ENCODE measurements at regions not wholly inside any gene's neighbourhood (a gene's known extent, or its start where the extent isn't known, plus 50 kb on each side); places are given as distances from the start of the nearest gene placed in this dataset.
"Not testable (repeated sequence)": the region's sequence is repeated elsewhere in the genome, so short reads cannot be mapped to it uniquely, and the experiment has no call there.

DNA sequence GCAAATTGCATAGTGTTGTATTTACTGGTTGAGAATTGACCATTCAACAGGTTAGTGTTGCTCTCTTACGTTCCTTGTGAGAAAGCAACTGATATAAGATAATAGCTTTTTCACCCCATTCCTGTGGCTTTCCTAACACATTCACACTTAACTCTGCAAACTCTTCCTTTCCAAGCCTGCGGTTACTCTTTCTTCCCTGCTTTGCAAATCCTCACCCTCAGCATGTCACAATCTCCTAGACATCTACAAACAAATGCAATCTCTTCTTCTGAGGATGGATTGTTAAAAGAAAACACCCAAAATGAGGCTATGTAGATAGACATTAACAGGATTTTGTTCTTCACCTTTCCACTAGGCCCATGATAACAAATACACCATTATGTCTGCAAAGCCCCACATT, 771.7 kb upstream of the PCDH7 start:
- no peak for DNase-seq (ENCODE audit: low spot score)

DNA sequence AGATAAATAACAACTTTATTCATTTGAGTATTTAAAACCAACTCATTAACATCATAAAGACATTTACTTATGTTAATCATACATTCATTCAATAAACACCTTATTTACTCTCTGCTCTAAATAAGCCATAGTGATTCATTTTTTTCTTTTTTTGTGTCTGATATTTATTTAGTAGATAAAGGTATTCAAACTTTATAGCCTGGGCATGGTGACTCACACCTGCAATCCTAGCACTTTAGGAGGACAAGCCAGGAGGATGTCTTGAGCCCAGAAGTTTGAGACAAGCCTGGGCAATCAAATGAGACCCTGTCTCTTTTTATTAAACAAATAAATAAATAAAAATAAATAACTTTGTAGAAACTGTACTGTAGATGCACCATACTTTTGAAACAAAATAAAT, 771.3 kb upstream of the PCDH7 start:
- no peak for DNase-seq (ENCODE audit: low spot score)

DNA sequence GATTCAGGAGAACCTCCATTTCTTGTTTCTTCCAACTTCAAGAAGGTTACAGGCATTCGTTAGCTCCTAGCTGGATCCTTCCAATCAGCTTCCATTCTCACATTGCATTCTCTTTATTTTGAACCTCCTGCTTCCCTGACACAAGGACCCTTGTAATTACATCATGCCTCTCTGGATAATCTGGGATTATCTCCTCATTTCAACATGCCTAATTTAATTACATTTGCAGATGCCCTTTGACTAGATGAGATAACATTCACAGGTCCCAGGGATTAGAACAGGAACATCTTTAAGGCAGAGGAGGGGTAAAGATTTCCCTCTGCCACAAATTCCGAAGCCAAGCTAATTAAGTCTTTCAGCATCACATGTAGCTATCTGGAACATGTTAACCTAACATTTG, 753.8 kb upstream of the PCDH7 start:
- no peak for DNase-seq (ENCODE audit: low spot score)

DNA sequence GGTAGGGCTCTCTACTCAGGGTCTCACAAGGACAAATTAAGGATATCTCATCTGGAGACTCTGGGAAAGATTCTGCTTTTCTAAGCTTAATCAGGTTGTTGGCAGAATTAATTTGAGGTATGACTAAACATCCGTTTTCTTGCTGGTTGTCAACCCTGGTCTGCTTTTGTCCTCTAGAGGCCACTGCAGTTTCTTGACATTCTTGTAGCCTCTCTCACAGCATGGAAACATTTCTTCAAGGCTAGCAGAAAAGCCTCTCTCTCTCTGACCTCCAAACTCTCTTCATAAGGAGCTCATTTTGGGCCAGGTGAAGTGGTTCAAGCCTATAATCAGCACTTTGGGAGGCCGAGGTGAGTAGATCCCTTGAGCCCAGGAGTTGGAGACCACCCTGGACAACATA, 749.5 kb upstream of the PCDH7 start:
- no peak for DNase-seq (ENCODE audit: low spot score)

DNA sequence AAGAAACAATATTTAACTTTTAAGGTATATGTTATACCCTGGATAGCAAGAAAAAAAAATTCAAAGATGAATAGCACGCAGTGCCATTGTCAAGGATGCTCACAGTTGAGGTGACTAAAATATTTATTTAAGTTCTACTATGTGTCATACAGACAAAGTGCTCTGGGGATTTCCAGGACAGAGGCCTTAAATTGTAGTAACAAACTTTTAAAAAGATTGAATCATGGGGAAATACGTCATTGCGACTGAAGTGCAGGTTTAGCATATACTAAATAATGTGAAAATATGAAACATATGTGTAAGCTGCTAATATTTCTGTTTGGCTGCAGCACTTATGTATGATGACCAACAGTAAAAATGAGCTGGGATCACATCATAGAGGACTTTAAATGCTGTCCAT, 748.0 kb upstream of the PCDH7 start:
- no peak for DNase-seq (ENCODE audit: low spot score)

DNA sequence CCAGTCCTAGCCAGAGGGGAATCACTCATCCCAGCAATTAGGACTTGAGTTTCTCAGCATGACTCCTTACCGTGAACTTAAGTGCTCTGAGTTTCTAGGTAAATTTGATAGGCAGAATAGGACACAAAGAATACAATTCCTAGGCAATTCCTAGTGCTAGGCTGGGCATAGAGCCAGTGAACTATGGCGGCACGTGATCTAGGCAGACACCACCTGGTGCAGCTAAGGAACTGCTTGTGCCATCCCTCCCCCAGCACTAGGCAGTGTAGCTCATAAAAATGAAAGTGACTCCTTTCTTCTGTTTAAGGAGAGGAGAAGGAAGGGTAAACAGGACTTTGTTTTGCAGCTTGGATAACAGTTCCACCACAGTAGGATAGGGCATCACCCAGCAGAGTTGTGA, 736.3 kb upstream of the PCDH7 start:
- no peak for DNase-seq (ENCODE audit: low spot score)

DNA sequence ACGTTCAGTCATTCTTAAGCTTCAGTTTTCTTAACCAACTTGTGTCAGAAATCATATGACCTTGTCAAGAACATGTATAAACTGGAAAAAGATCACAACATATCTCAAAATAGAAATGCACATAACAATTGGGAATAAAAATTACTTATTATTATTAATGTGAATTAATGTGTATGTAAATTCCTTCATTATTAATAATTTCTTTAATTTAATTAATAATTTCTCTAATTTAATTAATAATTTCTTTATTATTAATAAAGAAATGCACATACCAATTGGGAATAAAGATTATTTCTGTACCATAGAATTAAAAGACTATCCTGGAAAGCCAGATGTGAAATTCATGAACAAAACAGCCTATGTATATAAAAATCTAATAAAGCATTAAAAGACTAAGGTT, 718.5 kb upstream of the PCDH7 start:
- DNase-seq (ENCODE audit: low spot score) = no peak

DNA sequence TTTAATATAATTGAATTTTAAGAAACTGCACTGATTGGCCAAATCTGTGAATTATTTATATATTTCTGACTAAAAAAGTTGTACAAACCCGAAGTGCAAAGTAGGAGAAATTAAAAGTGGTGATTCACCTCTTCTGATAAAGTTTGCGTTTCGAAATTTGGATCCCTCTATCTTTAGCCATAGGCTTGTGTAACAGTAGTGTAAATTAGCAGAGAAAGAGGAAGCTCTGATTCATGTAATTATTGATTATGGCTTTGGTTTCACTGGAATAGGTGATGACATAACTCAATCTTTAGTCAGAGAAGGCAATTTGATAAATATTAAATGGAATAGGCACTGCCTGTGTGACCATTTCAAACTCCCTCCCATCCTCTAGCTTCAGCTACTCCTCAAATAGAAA, 717.8 kb upstream of the PCDH7 start:
- no peak for DNase-seq (ENCODE audit: low spot score)

DNA sequence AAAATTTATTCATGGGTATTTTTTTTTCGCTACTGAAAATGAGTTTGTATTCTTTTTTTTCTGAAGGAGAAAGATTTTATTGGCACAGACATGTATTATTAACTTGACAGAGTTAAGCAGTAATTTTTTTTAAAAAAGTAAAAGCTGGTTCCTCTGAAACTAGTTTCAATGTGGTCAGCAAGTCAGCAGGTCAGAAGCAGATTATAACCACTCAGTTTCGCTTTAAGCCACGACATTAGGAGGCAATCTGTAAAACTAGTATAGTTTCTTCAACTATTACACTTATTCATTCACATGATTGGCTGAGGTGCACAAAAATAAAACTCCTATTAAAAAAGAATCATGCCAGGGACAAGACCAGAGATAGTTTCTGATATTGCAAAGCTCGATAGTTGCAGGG, 714.2 kb upstream of the PCDH7 start:
- no peak for DNase-seq (ENCODE audit: low spot score)

DNA sequence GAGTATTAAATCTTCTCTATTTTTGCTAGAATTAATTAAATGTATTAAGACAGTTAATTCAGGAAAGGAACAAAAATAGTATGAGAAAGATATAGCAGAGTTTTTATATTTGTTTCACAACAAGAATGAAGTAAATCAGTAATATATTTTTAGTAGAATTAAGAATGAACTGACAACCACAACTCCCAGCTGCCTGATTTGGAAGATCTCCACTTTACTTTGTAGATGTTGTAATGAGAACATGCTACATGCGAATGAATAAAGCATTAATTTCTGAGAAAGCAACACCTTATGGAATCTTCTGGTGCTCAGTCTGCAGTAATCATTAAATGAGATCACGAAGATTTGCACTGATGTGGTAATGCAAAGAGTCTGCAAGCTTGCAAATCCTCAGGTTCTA, 695.6 kb upstream of the PCDH7 start:
- no peak for DNase-seq (ENCODE audit: low spot score)

DNA sequence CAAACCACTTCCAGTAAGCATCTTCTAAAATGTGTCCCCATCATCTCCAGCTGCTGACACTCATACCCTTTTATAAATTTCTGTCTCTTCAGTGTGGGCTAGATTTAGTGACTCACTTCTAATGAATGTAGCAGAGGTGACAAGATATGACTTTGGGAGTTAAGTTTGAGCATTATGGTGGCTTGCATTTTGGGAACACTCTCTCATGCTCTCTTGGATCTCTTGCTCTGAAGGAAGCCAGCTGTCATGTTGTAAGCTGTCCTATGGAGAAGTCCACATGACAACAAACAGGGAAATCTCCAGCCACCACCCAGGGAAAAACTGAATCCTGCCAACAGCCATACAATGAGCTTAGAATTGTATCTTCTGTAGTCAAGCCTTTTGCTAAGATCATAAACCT, 691.3 kb upstream of the PCDH7 start:
- no peak for DNase-seq (ENCODE audit: low spot score)

DNA sequence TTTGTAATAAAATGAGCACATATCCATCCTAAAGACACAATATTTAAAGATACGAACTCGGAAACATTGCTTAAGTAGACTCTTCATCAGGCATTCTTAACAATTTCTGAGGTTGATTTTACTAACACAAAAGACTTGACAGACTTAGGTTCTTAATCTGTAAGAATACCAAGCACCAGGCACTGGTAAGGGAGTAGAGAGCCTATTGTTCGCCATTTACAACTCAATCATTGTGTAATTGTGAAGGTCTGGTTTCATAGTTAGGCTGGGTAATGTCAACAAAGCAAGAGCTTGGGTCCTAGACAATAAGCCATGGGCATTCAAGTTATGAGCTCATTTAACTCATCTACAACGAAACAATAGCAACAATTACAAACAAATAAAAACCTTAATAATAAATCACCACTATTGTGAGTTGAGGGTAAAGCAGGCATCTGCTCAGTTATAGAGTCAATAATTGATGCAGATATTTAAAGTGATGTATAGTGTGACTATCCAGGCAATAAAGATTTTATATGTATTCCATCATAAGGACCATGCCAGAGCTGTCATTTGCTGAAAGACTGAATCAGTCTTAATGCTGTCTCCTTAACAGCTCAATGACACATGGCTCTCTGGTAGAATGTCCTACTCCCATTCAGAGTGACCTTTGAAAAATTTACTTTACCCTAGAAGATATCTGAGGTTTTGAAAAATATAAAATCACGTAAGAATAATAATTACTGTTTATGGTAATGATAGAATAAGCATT, 664.0 kb upstream of the PCDH7 start:
- no peak for DNase-seq (ENCODE audit: low spot score)

DNA sequence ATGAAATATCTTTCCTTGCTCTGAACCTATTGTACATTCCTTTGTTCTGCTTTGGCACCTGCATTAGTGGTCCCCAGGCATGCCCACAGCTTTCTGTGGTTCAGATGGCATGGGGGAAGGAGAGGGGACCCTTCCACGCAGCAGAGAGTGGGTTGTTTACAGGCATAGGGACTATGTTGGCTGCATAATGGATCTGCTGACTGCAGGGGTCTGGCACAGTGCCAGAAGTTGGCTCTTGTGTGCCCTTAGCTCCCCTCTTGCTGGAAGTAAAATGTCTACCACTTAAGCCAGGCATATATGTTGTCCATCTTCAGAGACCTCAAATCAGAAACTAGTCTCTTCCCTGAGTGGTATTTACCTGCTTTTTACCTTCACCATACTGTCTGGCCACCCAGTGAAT, 651.9 kb upstream of the PCDH7 start:
- DNase-seq (ENCODE audit: low spot score) = no peak

DNA sequence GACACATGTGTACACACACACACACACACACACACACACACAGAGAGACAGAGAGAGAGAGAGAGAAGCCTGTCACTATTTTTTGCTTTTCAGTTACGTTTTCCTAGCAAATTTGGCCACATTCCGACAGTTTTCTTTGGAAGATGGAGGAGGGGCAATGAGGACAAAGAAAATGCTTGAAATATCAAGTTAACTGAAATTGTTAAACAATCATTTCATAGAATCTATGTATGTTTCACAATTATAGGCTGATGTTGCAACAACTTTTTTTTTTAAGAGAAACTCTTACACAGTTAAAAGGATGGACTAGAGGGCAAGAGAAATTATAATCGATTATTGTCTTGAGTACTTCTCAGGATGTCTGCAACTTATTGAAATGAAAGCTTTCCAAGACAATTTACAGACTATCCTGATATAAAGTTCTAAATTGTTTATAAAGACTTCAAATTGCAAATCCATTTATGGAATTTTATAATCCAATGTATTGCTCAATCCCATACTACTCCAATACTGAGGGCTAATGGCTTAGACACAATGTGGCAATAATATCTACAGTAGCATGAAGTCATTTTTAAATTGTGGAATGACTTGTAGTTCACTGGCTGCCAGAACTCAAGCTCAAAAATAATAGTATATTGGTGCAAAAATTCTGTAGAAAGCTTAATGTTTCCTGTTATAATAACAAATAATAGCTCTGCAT, 647.0 kb upstream of the PCDH7 start:
- DNase-seq (ENCODE audit: low spot score) = no peak

DNA sequence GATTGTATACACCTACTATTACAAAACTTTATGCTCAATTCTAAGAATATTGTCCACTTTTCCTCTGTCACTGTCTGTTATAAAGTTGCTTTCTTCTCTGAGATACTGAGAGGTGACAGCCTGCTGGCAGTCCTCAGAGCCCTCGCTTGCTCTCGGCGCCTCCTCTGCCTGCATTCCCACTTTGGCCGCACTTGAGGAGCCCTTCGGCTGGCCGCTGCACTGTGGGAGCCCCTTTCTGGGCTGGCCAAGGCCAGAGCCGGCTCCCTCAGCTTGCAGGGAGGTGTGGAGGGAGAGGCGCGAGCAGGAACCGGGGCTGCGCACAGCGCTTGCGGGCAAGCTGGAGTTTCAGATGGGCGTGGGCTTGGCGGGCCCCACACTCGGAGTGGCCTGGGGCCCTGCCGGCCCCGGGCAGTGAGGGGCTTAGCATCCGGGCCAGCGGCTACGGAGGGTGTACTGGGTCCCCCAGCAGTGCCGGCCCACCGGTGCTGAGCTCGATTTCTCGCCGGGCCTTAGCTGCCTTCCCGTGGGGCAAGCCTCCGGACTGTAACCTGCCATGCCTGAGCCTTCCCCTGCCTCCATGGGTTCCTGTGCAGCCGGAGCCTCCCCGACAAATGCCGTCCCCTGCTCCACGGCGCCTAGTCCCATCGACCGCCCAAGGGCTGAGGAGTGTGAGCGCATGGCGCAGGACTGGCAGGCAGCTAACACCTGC, 627.6 kb upstream of the PCDH7 start:
- DNase-seq (ENCODE audit: low spot score) = not testable (repeated sequence)

DNA sequence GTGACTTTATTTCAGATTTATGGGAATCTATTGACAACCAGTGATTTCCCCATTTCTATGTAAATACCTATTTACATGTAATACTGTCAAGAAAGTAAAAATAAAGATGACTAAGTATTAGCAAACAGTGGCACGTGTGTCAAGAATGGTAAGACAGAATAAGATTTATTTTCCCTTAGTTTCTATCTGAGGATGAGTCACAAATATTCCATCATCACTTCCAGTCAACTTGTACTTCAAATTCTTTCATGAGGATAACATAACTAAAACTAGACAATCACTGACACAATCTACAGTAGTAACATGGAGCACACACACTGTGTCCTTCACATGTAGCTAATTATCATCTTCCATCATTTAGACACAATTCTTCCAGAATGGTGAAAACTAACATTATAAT, 625.3 kb upstream of the PCDH7 start:
- no peak for DNase-seq (ENCODE audit: low spot score)

DNA sequence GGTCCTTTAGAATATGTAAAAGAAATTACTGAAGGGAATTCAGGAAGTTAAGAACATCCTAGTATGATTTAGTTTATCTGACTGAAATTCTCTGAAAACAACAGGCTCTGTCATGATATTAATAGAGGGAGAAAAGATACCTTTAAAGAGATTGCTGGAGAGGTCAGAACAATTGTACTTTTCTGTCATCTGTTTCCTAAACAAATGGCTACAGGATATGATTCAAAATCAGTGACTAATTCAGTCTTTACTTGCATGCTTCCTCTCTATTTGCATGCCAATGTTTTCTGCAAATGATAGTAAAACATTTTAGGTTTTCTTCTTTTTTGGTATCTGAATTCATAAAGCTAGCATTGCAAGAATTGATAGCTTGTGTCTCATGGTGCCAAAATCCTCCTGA, 616.7 kb upstream of the PCDH7 start:
- DNase-seq (ENCODE audit: low spot score) = no peak

DNA sequence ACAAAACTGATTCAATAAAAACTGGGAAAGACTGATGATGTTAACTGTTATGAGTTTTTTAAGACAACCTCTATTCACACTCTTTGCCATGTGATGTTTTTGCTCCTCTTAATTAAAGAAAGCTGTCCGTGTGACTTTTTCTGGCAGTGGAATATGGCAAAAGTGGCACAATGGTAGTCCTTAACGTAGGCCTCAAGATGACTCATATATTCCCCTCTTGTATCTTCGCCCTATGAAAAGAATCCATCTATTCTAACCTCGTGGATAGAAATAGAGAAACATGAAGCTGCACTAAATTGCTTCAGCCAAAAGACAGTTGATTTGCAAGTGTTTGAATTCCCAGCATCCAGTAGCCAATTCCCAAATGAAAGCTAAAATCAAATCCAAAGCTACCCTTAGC, 603.8 kb upstream of the PCDH7 start:
- DNase-seq (ENCODE audit: low spot score) = no peak

DNA sequence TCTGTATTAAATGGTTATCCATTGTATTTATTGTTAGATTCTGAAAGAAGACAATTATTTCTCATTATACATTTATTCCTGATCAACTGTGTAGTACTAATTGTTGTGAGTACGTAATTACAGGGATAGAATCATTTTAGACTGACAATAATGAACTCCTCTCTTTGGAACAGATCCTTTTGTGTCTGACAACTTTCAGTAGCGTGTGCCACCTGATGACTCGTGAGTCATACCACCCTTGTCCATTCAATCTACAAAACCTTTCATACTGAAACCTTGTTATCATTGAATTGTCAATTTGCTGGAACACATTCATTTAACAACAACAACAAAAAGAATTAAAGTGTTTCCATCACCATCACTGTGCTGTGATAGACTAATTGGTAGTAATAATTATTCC, 602.7 kb upstream of the PCDH7 start:
- DNase-seq (ENCODE audit: low spot score) = no peak

DNA sequence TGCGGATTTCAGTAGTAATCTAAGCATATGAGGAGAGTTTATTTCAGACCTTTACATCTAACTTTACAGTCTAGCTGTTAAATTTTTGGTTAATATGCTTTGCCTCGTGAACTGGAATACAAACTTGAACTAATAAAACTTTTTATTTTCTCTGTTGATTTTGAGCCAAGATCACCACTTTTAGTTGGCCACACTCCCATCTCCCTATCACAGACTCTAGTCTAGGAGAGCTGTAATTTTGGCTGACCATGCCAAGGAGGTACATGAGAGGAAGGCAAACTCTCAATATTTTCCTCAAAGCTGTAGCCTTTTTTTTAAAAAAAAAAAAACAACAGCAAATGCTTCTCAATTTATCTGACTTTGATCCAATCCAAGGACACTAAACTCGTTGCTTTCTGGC, 597.5 kb upstream of the PCDH7 start:
- no peak for DNase-seq (ENCODE audit: low spot score)

DNA sequence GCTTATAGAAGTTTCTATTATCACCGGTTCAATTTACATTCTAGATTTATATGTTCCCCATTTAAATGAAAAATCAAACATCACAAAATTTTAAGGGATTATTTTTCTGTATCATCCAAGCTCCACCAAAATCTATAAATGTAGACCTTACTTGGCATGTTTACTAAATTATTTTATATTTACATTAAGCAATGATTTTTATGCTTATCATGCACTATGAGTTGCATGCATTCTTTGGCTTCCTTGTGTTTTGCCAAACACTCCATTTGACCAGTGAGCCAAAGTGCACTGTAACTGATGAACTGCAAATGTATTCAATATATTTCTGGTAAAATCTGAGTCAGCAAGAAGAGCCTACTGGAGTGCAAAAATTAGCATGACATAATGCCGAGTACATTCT, 595.5 kb upstream of the PCDH7 start:
- not testable (repeated sequence) for DNase-seq (ENCODE audit: low spot score)

DNA sequence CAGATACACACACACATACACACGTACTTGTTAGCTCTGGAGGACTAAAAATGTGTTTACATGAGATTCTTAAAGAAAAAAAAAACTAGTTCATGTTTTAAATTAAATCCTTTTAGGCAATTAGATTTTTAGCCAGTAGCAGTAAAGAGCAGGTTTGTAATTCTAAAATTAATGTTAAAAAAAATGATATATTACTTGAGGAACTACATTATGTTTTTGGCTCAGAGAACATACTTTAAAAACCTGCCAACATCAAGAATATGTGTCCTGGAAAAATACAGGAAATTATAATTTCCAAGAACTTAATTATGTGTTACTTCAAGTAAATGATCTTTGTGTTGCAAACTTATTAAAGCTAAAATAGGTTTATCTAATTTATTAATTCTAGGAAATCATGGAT, 594.3 kb upstream of the PCDH7 start:
- no peak for DNase-seq (ENCODE audit: low spot score)

DNA sequence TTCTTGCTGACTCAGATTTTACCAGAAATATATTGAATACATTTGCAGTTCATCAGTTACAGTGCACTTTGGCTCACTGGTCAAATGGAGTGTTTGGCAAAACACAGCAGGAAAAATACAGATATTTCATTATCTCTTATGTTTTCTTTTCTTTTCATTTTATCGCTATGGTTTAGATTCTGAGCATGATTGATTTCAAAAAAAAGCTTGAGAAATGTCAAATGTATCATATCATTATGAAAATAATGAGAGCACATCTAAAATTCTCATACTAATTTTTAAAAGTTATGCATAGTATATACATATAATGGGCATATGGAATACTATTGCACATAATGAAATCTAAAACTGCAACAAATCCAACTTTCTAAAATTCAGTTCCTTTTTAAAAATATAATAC, 593.8 kb upstream of the PCDH7 start:
- DNase-seq (ENCODE audit: low spot score) = no peak

All from HuH-7.5 (cell line).